HG02763 (cell line): ENCODE measurements at regions not wholly inside any gene's neighbourhood (a gene's known extent, or its start where the extent isn't known, plus 50 kb on each side); places are given as distances from the start of the nearest gene placed in this dataset.

ENCODE experiments used
- ATAC-seq: cut with Tn5 transposase; IDR thresholded peaks from one replicate; pipeline ENCODE4 v1.9.1; 2021; ENCODE audit warnings: mild to moderate bottlenecking, moderate library complexity; ENCODE audit not compliant: unreplicated experiment

DNA sequence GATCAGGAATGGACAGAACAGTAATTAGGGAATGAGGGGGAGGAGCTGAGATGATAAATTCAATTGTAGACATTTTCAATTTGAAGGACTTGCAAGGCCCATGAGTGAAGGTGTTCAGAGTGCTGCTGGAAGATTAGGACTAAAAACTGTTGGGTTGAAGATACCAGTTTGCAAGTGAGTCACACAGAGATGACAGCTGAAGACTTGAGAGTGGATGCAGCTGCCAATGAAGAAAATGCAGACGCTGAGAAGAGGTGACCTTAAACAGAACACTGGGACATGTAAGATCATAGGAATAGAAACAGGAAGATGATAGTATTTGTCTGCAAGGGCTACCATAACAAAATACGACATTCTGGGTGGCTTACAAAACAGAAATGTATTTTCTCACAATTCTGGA is 1716.5 kb upstream of the SLC10A2 start:
- ATAC-seq = no peak

DNA sequence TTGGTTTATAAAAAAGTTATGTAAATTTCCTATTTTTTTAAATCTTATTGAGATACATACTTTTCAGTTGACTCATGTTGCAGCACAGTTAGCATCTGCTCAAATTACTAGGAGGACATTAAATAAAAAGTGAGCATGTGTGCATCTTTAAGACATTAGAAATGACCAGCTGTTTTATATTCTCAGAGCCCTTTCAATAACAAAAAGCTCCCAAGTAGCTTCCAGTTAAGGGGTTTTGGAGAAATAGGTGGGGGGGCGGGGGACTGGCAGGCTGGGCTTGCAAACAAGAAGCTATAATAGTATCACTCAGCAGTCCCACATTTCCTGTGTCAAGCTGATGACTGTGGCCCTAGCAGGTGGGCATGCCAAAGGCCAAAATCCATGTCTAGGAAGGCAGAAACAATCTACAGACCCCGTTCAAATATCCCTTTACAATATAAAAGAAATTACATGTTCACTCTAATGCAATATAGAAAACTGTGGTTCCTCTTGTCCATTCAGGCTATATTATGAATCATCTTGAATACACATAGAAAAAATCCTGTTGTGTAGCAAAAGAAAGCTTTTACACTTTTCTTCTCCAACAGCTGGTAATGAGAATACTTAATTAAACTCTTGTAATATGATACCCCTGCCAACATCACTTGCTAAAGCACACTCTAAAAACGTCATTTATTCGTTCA is 1713.2 kb upstream of the SLC10A2 start:
- ATAC-seq = no peak

DNA sequence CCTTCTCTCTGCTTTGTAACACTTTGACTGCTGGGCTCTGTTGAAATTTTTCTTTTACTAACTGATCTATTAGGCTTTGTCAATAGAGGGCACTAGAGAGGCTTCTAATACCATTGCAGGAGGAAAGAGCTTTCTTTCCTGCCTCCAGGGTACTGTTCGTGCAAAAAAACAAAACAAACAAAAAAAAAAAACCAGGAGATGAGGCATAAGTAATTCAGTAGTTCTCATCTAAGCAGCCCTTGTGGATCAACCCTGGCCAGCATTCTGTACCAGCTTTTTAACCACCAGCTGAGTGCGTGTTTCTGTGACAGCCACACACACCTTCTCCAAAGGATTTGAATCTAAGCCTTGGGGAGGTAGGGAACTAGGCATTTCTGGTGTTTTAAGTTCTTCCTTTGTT is 1707.6 kb upstream of the SLC10A2 start:
- ATAC-seq = peak; percentile 47

DNA sequence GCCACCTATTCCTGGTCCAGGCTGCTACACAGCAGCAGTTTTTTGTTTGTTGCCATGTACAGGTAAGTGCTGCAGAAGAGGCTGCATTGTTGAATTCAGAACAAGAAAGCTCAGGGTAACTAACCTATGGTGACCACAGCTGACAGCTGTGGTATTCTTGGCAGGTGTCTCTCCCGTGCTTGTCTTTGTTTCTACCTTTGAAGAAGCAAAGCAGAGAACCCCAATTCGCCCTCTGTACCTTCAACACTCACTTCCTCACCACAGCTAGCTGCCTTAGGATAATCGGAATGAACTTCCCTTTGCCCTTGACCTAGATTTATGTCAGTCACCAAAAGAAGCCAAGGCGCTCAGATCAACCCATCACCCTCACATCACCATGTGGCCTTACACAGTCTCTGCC is 1703.3 kb upstream of the SLC10A2 start:
- ATAC-seq = no peak

DNA sequence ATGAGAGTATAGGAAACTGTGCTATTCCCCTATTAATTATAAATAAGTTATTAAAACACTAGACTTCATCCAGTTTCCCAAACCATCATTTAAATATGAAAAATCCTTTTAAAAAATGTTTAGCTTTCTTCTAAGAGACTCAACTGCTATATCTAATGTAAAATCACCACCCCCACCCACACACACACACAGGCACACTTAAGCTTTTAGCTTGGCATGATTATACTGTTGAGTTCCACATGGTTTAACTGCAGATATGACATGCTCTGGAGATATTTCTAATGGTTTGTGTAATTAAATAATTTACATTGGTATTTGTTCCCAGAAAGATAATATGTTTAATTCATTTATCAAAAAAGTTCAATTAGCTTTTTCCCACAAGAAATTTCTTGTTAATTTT is 1700.1 kb upstream of the SLC10A2 start:
- ATAC-seq = no peak

DNA sequence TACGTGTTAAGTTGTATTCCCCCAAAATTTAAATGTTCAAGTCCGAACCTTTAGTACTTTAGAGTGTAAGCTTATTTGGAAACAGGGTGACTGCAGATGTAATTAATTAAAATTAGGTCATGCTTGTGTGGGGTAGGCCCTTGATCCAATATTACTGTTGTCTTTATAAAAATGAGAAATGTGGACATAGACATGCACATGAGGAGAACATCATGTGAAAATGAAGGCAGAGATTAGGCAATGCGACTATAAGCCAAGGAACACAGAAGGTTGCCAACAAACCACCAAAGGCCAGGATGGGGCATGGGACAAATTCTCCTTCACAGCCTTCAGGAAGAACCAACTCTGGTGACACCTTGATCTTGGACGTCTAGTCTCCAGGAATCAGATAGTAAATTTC is 1698.4 kb upstream of the SLC10A2 start:
- no peak for ATAC-seq

DNA sequence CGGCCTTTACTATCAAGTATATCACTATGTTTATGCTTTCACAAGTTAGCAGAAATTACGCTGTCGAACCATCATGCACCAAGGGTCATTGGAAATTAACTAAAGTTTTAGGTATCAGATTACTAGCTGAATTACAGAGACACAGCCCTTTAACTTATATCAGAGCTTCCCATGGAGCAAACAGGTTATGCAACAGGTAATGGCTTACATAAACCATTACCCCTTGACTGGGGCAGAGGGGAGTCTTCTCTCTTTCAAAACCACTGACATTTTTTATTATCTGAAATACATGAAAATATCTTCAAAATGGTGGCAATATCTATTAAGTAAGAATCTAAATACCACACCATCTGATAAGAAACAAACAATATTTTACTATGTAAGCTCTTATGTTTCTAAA is 1692.9 kb upstream of the SLC10A2 start:
- ATAC-seq = no peak

DNA sequence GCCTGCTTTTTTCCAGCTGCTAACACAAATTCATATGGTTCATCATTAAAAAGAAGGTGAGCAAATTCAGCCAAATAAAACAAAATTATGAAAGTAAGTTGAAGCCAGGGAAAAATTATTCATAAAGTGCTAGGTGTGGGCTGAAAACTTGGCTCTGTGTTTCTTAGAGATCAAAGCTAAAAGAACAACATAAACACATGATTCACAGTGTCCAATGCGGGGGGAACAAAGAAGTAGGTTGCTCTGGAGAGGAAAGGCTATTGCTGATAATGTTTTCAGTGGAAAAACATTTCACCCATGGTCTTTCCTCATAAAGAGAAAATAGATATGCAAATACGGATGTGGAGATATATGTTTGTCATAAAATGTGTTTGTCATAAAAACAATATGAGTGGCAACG is 1691.5 kb upstream of the SLC10A2 start:
- ATAC-seq = no peak

DNA sequence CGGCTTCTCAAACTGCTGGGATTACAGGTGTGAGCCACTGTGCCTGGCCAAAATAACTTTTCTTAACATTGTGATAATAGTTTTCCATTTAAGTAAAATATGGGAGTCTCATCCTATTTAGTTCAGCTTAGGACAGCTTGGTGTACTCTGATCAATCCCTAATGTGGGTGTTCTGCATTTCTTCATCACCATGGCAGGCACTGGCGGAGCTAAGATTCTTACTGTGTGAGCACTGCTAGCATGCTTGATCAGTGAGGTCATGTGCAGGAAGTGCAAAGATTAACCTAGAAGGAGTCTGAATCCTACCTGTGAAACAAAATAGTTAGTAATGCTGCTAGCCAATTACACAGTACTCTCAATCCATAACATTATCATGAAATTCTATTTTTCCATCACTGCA is 1684.2 kb upstream of the SLC10A2 start:
- ATAC-seq = no peak

DNA sequence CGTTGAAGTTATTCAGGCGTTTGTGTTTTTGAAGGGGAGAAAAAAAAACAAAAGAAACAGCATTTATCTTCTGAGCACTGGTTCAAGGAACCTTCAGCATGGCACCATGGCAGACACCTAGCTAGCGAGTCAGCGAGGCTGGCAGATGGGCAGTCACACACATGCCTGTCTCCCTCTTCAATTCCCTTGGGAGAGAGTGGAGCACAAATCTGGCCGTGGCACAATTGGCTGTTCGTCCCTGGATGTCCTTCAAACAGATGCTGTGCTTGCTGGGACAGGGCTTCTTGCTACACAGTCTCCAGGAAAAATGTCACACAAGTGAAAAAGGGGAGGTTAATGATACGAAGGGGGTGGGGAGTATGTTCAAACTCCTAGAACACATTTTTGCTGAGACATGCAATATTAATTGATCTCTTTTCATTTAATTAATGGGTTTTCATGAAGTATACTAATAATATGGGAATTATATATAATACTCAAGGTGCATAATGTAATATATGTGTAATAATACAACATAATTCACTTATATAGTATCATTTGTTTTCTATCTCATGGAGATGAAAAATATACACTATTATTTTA is 1674.5 kb upstream of the SLC10A2 start:
- no peak for ATAC-seq

DNA sequence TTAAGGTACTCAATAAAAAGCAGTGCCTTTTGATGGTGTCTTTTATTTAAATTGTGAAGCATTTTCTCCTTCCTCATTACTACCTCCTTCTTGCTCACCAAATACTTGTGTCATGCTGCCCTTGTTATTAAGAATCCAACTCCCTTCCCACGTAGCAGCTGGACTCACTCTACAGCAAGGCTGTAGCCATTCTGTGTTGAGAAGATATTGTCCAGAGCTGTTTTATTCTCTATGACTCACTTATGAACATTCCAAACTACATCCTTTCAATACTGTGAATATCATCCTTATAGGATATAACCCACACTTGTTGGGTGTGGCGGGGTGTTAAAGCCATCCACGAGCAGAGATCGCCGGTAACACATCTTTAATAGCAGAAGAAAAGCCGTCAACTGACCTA is 1671.5 kb upstream of the SLC10A2 start:
- ATAC-seq = no peak

DNA sequence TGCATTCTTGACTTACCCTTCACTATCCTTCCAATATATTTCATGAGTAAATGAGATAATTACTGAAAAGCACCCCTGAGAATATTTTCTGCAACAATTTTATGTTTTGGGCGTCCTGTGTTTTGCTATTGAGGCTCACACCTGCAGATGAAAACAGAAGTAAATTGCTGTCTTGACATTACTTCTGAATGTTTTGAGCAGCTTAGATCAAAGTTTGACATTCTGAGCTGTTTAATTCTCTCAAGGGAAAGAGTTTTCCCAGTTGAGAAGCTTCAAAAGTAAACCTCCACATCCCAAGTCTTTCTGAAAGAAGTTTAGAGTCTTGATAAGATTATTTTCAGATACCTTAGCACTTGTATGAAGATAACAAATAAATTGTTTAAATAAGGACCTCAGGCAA is 1667.2 kb upstream of the SLC10A2 start:
- no peak for ATAC-seq

DNA sequence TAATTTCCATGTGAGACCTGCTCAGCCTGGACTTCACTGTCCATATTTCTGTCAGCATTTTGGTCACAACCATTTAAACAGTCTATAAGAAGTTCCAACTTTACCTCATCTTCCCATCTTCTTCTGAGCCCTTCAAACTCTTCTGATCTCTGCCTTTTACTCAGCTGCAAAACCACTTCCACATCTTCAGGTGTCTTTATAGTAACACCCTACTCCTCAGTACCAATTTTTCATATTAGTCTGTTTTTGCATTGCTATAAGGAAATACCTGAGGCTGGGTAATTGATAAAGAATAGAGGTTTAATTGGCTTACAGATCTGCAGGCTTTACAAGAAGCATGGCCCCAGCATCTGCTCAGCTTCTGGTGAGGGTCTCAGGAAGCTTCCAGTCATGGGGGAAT is 1648.9 kb upstream of the SLC10A2 start:
- no peak for ATAC-seq

DNA sequence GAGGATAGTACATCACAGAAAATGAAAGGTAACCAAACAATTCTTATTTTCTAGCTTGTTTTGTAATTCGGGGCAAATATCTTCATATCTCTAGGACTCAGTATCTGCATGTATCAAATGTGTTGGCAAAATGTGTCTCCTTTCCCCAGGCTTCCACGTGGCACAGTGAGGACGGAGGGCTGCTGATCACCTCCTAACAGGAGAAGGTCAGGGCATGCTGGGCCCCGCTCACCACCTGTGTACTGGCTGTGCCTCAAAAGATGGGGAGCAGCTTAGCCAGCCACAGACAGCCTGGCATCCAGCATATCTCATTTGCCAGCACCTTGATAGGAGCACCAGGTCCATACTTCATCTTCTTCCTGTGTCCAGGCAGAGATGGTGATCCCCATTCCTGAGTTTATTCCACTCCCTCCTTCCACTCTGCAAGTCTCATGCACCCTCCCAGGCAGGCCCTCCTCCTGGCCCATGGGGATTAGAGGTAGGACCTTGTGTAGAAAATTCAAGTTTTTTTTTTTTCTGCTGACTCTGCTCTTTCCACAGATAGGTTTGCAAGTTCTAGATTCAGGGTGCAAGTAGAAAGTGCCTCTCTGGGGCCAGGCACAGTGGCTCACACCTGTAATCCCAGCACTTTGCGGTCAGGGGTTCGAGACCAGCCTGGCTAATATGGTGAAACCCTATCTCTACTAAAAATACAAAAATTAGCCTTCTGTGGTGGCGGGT is 1639.0 kb upstream of the SLC10A2 start:
- ATAC-seq = no peak

DNA sequence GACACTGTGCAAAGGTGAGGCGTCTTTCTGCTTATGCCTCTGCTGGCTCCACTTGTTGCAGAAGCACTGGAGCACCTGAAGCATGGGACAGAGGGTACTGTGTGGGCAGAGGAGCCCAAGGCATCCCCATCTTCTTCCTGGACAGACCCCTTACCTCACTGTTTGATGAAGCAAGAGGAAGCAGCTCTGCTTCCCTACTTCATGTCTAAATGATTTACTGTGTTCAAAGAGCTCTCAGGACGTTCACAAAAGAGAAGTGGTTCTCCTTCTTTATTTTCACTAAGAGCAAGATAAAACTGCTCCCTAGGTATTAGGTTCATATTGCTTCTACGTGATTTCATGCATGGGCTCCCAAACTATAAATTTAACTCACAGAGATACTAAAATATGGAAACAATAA is 1635.4 kb upstream of the SLC10A2 start:
- ATAC-seq = no peak

DNA sequence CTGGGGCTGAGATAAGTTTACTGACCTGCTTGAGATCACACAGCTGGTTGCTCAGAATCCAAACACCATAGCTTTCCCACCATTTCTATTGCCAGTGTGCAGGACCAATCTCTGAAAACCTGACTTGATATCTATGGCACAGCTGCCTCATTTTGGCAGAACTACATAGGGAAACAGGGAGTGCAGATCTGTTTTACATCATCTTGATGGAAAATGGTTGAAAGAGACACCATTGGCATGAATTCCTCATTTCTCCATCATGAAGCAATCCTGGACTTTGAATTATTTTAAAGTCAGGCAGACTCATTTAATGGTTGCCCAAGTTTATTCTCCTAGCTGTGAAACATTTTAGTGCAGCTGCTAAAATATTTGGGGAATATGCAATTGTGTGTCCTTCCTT is 1628.2 kb upstream of the SLC10A2 start:
- ATAC-seq = no peak

DNA sequence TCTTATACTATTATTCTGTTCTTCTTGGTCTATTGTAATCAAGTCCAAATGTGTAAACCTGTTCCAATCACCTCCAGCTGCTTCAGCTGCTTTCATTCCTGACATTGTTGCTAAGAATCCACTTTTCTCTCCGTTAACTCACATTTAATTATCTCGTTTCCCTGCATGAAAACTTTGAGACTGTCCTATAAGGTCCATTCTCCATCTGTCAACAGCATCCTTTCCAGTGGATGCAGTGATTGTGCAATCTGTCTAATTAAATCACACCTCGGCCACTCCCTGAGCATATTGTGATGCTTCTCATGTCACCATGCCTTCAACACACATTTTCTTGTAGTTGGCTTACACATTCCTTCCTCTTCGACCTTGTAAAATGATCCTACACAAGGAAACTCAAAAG is 1626.9 kb upstream of the SLC10A2 start:
- ATAC-seq = no peak

DNA sequence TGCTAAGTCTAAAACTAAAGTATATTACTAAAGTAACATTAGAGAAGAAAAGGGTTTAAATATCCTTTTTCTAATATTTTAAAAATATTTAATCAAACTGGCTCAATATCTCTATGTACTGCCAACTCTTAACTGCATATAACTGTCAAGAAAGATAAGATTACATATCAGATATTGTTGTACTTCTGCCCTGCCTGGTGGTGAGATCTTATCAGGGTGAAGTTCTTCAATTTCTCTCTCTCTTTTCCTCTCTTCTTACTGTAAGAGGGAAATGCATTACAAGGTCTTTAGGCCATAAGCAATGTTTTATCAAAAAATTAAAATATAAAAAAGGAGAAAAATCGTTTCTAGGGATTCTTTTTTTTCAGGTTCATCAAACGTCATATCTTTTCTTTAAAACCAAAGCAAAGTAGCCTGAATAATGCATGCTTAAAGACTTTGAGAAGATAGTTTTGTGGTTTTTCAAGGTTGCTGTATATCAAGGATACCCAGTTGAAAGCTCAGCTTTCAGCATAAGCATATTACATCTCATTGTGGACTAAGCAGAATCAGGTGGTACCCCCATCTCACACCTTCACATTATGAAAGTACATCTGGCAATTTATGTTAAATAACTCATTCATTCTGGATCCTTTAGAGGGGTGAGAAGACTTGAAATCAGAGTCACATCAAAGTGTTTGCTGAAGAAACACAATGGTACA is 1625.7 kb upstream of the SLC10A2 start:
- no peak for ATAC-seq

DNA sequence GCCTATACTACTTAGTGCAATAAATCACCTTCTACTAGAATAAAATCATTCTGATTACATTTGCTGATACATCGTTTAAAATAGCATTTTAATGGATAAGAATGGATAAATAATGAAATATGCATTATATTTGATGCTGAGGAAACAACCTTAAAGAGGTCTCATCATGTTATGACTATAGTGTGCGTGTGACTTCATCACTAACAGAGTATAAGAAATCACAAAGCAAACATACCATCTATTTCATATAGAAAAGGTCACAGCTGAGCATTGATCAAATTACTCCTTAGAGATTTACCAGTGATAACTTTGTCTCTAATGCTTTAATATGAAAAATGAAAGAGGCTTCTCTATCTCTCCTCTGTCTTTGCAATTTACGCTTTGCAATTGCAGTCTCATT is 1620.3 kb upstream of the SLC10A2 start:
- no peak for ATAC-seq

DNA sequence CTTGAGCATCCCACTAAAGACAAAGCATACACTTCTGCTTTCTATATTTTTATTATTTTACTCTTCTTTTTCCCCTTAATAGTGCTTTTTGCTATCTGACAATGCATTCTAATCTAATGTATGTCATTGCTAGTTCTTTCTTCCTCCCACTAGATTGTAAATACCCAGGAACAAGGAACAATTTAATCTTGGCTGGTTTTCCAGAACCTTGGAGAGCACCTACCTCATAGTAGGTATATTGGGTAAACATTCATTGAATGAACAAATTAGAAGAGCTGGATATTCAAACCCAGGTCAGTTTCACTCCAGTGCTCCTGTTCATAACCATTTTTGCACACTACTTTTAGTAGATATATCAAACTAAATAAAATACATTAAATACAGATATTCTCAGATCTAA is 1617.6 kb upstream of the SLC10A2 start:
- no peak for ATAC-seq

DNA sequence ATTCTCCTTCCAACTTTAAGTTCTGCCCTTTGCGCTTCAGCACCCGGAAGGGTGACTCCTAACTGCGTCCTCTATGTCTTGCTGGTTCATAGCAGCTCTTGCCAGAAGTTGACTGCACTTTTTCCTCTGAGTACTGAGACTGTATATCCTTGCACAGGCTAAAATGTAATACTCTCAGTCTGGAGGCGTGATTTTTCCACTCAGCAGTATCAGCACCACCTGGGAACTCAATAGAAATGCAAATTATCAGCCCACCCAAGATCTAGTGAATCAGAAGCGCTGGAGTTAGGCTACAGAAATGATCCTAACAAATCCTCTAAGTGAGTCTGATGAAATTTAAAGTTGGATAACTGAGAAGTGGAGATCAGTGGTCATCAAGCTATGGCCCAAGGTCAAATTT is 1611.9 kb upstream of the SLC10A2 start:
- no peak for ATAC-seq

DNA sequence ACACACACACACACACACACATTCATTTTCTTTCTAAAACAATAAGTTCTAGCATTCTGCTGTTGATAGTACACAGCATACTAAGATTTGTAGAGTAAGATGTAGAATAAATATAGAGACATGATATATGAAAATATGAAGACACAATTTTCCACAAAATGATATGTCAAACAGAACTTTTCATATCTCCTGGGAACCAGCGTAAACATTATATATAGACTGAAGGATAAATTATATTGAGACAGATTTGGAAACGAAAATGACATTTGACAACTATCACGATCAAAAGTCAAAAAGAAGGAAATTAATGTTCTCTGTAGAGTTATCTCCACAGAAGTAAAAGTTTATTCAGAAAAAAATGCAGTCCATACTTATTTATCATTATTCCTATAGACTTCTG is 1605.7 kb upstream of the SLC10A2 start:
- no peak for ATAC-seq
